Kidney (tissue), 13 donors: ENCODE measurements at regions not wholly inside any gene's neighbourhood (a gene's known extent, or its start where the extent isn't known, plus 50 kb on each side); places are given as distances from the start of the nearest gene placed in this dataset.
A peak's percentile ranks its signal among the peaks of the same experiment; 100 is the strongest.

Source experiments
- DNase-seq, 5 donors: peaks; one replicate each; pipeline ENCODE4 v3.0.0-alpha.2; 2013 to 2020
- FAIRE-seq: peaks from 2 replicates; lab custom pipeline; 2012; peaks lifted over from hg19 to GRCh38; lab: Jason Lieb, UNC
- H3K27ac ChIP-seq, 2 donors: one replicate each; pipeline ENCODE4 v1.7.0; 2013; ENCODE audit warnings: low read depth in 2 of 2, low read length in 2 of 2, inconsistent platforms in 1 of 2
- H3K27me3 ChIP-seq: one replicate; pipeline ENCODE4 v1.7.1; 2013; ENCODE audit warnings: low read length, inconsistent platforms; ENCODE audit not compliant: control insufficient read depth, insufficient read depth
- H3K36me3 ChIP-seq, 3 donors: one replicate each; pipeline versions ENCODE4 v1.7.0 to v1.7.1; 2013; ENCODE audit warnings: low read length in 3 of 3, control low read depth in 1 of 3, inconsistent platforms in 1 of 3; ENCODE audit not compliant: insufficient read depth in 3 of 3, control insufficient read depth in 2 of 3
- H3K4me1 ChIP-seq, 3 donors: one replicate each; pipeline versions ENCODE4 v1.7.0 to v1.7.1; 2013; ENCODE audit warnings: low read length in 3 of 3, inconsistent platforms in 1 of 3, low read depth in 1 of 3; ENCODE audit not compliant: control insufficient read depth in 2 of 3, insufficient read depth in 2 of 3
- H3K4me3 ChIP-seq, 3 donors: one replicate each; pipeline versions ENCODE4 v1.7.0 to v1.8.1; 2013; ENCODE audit warnings: low read length in 3 of 3, control low read depth in 1 of 3, inconsistent platforms in 1 of 3
- H3K9ac ChIP-seq, 3 donors: one replicate each; pipeline versions ENCODE4 v1.7.0 to v1.7.1; 2013; ENCODE audit warnings: low read length in 3 of 3, control low read depth in 1 of 3, inconsistent platforms in 1 of 3
- H3K9me3 ChIP-seq, 3 donors: one replicate each; pipeline versions ENCODE4 v1.7.0 to v1.7.1; 2013; ENCODE audit warnings: low read length in 3 of 3, control low read depth in 1 of 3, inconsistent platforms in 1 of 3; ENCODE audit not compliant: control insufficient read depth in 2 of 3, insufficient read depth in 1 of 3
- intact Hi-C: fragments of 100-400 bp; cut with DNase I; formaldehyde crosslinking; loops from one replicate; pipeline ENCODE4 v1.11.1; 2022
- TF ChIP-seq, protein P1 (sequence below): IDR thresholded peaks from 3 replicates; pipeline ENCODE4 v1.5.1; 2012; ENCODE audit warnings: mild to moderate bottlenecking, moderate library complexity, borderline replicate concordance; ENCODE audit not compliant: insufficient read depth; ENCODE audit errors: extremely low read depth
- donor health status: control.
- donor health status: control.
- donor health status: control.
- donor health status: control.
- donor health status: control.
- donor health status: DM: yes; HTN: yes; CAD: no.
- donor health status: Normal renal cell carcinoma (clear cell type).

DNA sequence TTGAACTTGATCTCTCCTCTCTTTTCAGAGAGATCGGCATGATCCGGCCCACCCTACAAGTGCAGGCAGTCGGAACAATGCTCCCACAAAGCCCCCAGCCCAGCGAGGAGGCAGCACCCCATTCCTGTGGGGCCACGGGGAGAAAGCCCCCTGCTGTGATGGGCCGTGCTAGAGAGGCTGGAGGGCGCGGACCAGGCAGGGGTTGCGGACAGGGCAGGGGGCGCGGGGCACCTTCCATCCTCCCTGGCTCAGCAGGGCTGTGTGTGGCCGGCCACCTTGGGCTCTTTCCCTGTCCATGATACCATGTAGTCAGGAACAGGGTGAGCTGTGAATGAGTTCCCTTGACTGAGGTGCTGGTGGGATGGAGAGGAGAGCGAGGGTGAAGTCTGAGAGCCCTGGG lies 379.8 kb downstream of the BRD1 start:
- Histone ChIP-seq H3K4me1 (no peaks in the 10 kb centered on the region), H3K27me3 (peaks cover 12% of the 10 kb centered on the region), H3K4me3 (no peak overlapping the region), H3K36me3 (no peaks in the 10 kb centered on the region), H3K9ac (no peak overlapping the region), H3K9me3 (peaks cover 0 to 4% (median 0%) of the 10 kb centered on the region in 3 donors), H3K27ac (no peak overlapping the region)
- TF ChIP-seq, protein P1, sequence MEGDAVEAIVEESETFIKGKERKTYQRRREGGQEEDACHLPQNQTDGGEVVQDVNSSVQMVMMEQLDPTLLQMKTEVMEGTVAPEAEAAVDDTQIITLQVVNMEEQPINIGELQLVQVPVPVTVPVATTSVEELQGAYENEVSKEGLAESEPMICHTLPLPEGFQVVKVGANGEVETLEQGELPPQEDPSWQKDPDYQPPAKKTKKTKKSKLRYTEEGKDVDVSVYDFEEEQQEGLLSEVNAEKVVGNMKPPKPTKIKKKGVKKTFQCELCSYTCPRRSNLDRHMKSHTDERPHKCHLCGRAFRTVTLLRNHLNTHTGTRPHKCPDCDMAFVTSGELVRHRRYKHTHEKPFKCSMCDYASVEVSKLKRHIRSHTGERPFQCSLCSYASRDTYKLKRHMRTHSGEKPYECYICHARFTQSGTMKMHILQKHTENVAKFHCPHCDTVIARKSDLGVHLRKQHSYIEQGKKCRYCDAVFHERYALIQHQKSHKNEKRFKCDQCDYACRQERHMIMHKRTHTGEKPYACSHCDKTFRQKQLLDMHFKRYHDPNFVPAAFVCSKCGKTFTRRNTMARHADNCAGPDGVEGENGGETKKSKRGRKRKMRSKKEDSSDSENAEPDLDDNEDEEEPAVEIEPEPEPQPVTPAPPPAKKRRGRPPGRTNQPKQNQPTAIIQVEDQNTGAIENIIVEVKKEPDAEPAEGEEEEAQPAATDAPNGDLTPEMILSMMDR: no peak
- intact Hi-C loops: no loop called here
- DNase-seq: peak in 1 of 5 donors; percentile 14
- no peak for FAIRE-seq

DNA sequence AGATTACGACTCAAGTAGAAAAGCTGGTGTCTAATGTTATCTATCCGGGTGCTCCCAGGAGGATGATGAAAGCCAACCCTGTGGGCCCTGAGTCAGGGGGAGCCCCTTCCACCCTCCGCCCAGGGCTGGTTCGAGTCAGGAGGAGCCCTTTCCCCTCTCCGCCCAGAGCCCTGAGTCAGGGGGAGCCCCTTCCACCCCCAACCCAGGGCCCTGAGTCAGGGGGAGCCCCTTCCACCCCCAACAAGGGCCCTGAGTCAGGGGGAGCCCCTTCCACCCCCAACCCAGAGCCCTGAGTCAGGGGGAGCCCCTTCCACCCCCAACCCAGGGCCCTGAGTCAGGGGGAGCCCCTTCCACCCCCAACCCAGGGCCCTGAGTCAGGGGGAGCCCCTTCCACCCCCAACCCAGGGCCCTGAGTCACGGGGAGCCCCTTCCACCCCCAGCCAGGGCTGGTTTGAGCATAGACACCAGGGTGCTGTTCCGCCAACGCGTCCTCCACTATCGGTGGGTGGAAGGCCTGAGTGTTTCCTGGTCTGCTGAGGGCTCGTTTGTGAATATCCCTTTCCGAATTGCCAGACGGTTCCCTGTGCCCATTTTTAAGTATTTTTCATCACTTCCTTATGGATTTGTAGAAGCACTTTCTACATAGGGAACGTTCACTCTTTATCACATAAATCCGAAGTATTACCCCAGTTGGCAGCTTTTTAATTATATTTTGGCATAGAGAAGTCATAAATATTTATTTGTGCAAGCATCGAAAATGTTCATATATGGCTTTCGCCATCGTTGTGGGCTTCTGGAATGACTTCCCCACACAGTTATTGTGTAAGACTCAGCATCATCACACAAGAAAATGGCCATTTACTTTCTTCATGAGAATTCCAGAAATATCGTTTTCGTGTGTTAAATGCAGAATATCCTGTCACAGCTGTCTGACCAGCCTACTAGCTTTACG lies 380.6 kb downstream of the BRD1 start:
- DNase-seq: peak in 1 of 5 donors; percentile 7
- no peak for FAIRE-seq
- TF ChIP-seq, protein P1: no peak
- Histone ChIP-seq H3K4me1 (no peaks in the 10 kb centered on the region), H3K27ac (no peak overlapping the region), H3K36me3 (no peaks in the 10 kb centered on the region), H3K4me3 (no peak overlapping the region), H3K9ac (no peak overlapping the region), H3K27me3 (peaks cover 12% of the 10 kb centered on the region), H3K9me3 (peaks cover 0 to 4% (median 0%) of the 10 kb centered on the region in 3 donors)
- intact Hi-C loops: no loop called here

DNA sequence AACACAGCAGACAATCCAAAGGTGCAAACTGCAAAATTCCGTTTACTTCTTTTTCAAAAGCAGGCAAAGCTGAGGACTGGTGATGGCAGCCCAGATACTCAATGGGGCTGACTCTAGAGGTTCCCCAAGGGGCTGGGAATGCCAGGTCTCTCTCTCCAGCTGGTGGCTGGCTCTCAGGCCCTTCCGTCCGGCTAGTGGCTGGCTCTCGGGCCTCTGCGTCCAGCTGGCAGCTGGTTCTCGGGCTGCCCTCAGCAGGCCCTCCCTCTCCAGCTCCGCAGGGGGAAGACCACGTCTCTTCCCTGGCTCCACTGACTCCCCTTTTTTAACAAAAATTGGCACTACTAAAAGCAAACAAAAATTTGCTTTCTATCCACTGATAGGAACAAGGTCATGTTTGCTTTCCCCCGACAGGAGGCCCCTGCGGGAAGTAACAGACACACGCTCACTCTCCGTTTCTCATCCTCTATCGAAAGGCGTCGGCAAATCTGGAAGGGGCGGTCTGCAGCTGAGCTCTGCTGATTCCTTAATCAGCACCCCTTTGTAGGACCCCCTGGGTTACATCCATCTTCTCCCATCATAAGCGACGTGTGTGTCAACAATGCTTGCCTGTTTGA lies 381.4 kb downstream of the BRD1 start:
- no peaks in the 10 kb centered on the region for H3K4me1 ChIP-seq
- intact Hi-C loops: no loop called here

More for the DNA sequence above, 381.4 kb downstream of the BRD1 start:
- Histone ChIP-seq H3K4me3 (no peak overlapping the region), H3K36me3 (no peaks in the 10 kb centered on the region), H3K9me3 (peaks cover 0 to 4% (median 0%) of the 10 kb centered on the region in 3 donors), H3K27ac (no peak overlapping the region), H3K27me3 (peaks cover 12% of the 10 kb centered on the region), H3K9ac (no peak overlapping the region)
- peak in 1 of 5 donors; percentile 6 for DNase-seq
- no peak for FAIRE-seq
- TF ChIP-seq, protein P1: no peak
